ENCODE measurements at regions not wholly inside any gene's neighbourhood (a gene's known extent, or its start where the extent isn't known, plus 50 kb on each side); places are given as distances from the start of the nearest gene placed in this dataset.

DNA sequence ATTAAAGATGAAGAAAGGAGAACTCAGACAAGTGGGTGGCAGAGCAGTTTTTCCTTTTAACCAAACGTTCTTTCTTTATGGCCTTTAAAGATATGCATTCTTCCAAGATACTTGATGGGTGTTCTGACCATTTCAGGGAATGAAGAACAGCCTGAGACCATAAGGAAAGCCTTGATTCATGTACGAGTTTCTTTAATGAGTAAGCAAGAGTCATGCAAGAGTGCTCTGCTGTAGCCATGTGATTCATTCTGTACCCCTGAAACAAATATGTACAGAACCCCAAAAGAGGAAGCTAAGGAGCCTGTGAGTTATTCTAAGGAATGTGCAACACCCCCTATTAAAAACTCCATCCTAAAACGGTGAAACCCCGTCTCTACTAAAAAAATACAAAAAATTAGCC is 372.8 kb downstream of the MTX2 start:
- TF ChIP-seq ZBTB21 (CRISPR knock-in tag; IDR thresholded peaks at IDR 0.05; ENCODE audit: borderline replicate concordance) = no peak
- TF ChIP-seq, protein P1, sequence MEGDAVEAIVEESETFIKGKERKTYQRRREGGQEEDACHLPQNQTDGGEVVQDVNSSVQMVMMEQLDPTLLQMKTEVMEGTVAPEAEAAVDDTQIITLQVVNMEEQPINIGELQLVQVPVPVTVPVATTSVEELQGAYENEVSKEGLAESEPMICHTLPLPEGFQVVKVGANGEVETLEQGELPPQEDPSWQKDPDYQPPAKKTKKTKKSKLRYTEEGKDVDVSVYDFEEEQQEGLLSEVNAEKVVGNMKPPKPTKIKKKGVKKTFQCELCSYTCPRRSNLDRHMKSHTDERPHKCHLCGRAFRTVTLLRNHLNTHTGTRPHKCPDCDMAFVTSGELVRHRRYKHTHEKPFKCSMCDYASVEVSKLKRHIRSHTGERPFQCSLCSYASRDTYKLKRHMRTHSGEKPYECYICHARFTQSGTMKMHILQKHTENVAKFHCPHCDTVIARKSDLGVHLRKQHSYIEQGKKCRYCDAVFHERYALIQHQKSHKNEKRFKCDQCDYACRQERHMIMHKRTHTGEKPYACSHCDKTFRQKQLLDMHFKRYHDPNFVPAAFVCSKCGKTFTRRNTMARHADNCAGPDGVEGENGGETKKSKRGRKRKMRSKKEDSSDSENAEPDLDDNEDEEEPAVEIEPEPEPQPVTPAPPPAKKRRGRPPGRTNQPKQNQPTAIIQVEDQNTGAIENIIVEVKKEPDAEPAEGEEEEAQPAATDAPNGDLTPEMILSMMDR (IDR thresholded peaks at IDR 0.05) = no peak
- TF ChIP-seq ESRRA (CRISPR knock-in tag; IDR thresholded peaks at IDR 0.05; ENCODE audit: borderline replicate concordance) = no peak
- TF ChIP-seq, protein P2, sequence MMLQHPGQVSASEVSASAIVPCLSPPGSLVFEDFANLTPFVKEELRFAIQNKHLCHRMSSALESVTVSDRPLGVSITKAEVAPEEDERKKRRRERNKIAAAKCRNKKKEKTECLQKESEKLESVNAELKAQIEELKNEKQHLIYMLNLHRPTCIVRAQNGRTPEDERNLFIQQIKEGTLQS (CRISPR knock-in tag; conservative IDR thresholded peaks at IDR 0.05) = no peak
- TF ChIP-seq SP1 (CRISPR knock-in tag; conservative IDR thresholded peaks at IDR 0.05) = no peak
- TF ChIP-seq, protein P3, sequence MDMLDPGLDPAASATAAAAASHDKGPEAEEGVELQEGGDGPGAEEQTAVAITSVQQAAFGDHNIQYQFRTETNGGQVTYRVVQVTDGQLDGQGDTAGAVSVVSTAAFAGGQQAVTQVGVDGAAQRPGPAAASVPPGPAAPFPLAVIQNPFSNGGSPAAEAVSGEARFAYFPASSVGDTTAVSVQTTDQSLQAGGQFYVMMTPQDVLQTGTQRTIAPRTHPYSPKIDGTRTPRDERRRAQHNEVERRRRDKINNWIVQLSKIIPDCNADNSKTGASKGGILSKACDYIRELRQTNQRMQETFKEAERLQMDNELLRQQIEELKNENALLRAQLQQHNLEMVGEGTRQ (CRISPR knock-in tag; IDR thresholded peaks at IDR 0.05) = no peak
- TF ChIP-seq, protein P4, sequence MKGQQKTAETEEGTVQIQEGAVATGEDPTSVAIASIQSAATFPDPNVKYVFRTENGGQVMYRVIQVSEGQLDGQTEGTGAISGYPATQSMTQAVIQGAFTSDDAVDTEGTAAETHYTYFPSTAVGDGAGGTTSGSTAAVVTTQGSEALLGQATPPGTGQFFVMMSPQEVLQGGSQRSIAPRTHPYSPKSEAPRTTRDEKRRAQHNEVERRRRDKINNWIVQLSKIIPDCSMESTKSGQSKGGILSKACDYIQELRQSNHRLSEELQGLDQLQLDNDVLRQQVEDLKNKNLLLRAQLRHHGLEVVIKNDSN (CRISPR knock-in tag; IDR thresholded peaks at IDR 0.05) = no peak

All from WTC11 (cell line).